ENCODE measurements at regions not wholly inside any gene's neighbourhood (a gene's known extent, or its start where the extent isn't known, plus 50 kb on each side); places are given as distances from the start of the nearest gene placed in this dataset.

DNA sequence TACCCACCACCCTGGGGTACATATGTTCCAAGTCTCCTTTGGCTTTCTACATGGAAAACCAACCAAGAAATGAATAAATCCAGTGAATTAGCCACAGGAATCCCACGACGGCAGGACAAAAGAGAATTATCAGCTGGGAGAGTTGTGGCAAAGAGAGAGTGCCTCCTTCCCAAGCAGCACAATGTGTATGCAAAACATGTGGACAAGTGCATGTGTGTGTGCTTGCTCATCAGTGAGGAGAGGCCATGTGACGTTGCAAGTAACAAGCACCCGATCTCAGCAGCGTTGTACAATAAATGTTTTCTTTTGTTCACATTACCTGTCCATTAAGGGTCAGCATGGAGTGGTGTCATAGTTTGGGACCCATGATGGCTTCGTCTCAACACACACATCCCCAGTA, 50.0 kb upstream of the EMX2 start:
- TF ChIP-seq, protein P1, sequence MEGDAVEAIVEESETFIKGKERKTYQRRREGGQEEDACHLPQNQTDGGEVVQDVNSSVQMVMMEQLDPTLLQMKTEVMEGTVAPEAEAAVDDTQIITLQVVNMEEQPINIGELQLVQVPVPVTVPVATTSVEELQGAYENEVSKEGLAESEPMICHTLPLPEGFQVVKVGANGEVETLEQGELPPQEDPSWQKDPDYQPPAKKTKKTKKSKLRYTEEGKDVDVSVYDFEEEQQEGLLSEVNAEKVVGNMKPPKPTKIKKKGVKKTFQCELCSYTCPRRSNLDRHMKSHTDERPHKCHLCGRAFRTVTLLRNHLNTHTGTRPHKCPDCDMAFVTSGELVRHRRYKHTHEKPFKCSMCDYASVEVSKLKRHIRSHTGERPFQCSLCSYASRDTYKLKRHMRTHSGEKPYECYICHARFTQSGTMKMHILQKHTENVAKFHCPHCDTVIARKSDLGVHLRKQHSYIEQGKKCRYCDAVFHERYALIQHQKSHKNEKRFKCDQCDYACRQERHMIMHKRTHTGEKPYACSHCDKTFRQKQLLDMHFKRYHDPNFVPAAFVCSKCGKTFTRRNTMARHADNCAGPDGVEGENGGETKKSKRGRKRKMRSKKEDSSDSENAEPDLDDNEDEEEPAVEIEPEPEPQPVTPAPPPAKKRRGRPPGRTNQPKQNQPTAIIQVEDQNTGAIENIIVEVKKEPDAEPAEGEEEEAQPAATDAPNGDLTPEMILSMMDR (optimal IDR thresholded peaks at IDR 0.05 in 1 of 3, IDR thresholded peaks at IDR 0.05 in 1 of 3, conservative IDR thresholded peaks at IDR 0.05 in 1 of 3; ENCODE audit: extremely low read depth in 1 of 3, insufficient read depth in 2 of 3, low read length in 3 of 3) = no peak
- no peak for TF ChIP-seq EZH2 (IDR thresholded peaks at IDR 0.05; ENCODE audit: low read length)

Measured in keratinocyte (primary cell).